GM12878 (cell line): ENCODE measurements at regions not wholly inside any gene's neighbourhood (a gene's known extent, or its start where the extent isn't known, plus 50 kb on each side); places are given as distances from the start of the nearest gene placed in this dataset.

Source experiments
- ATAC-seq: fragments of 200-7000 bp; cut with Tn5 transposase; 3 replicates; pipeline ENCODE4 v1.9.1; 2020; ENCODE audit warnings: mild to moderate bottlenecking, moderate library complexity
- BruUV-seq: library from RNA; stranded (reverse); fragments of 400-500 nt; replicated peaks from 2 replicates; lab custom pipeline; 2021; lab: Mats Ljungman, UMichigan
- CTCF ChIA-PET: fragments of 300-600 bp; sonication (Branson Sonifier 250); formaldehyde crosslinking; extraction: SDS; loops from one replicate; lab custom pipeline; 2021; ENCODE audit warnings: inconsistent platforms; lab: Yijun Ruan, JAX
- POLR2A ChIA-PET: fragments of 350-600 bp; formaldehyde crosslinking; extraction: SDS; loops from one replicate; lab custom pipeline; 2021; ENCODE audit warnings: inconsistent platforms; lab: Charles Lee
- RAD21 ChIA-PET: fragments of 300-600 bp; sonication (Branson Sonifier 250); formaldehyde crosslinking; loops from one replicate; lab custom pipeline; 2023; ENCODE audit warnings: antibody characterized with exemption; ENCODE audit not compliant: unreplicated experiment; lab: Charles Lee
- SMC1A ChIA-PET: fragments of 300-600 bp; sonication (Branson Sonifier 250); formaldehyde crosslinking; loops from one replicate; lab custom pipeline; 2023; ENCODE audit not compliant: unreplicated experiment, uncharacterized antibody; lab: Charles Lee
- DNase-seq: peaks from one replicate; pipeline ENCODE4 v3.0.0-alpha.2; 2011; ENCODE audit warnings: low read depth, low spot score
- FAIRE-seq: peaks from 3 replicates; lab custom pipeline; 2011; peaks lifted over from hg19 to GRCh38; lab: Jason Lieb, UNC
- H2AFZ ChIP-seq: 2 replicates; pipeline ENCODE4 v1.6.0; 2011; ENCODE audit warnings: low read depth, low read length, control low read depth; ENCODE audit not compliant: control insufficient read depth
- H3K27ac ChIP-seq: 2 replicates; pipeline ENCODE4 v1.5.1; 2011; ENCODE audit warnings: control low read depth; ENCODE audit not compliant: control insufficient read depth, insufficient read depth
- H3K27me3 ChIP-seq, 2 experiments: replicated peaks in 1 of 2; 2 replicates each; pipeline versions ENCODE4 v1.6.0 to v1.6.1; 2011; ENCODE audit warnings: low read length in 1 of 2; ENCODE audit not compliant: control insufficient read depth in 2 of 2, insufficient read depth in 2 of 2
- H3K36me3 ChIP-seq, 2 experiments: 2 replicates each; pipeline ENCODE4 v1.5.1; 2011; ENCODE audit warnings: low read length in 1 of 2; ENCODE audit not compliant: control insufficient read depth in 2 of 2, insufficient read depth in 2 of 2
- H3K4me1 ChIP-seq: 2 replicates; pipeline ENCODE4 v1.6.1; 2011; ENCODE audit warnings: mild to moderate bottlenecking, low read length, moderate library complexity, mixed read lengths; ENCODE audit not compliant: control insufficient read depth, insufficient read depth
- H3K4me2 ChIP-seq: 2 replicates; pipeline ENCODE4 v1.6.0; 2011; ENCODE audit warnings: control low read depth; ENCODE audit not compliant: control insufficient read depth, insufficient read depth
- H3K4me3 ChIP-seq: fragments of 200-600 bp; sonication (generic); 2 replicates; pipeline ENCODE4 v1.5.1; 2016
- H3K79me2 ChIP-seq: 2 replicates; pipeline ENCODE4 v1.6.0; 2011; ENCODE audit warnings: low read length; ENCODE audit not compliant: control insufficient read depth, insufficient read depth
- H3K9ac ChIP-seq: 2 replicates; pipeline ENCODE4 v1.8.0; 2011; ENCODE audit warnings: low read length, control low read depth, mixed read lengths; ENCODE audit not compliant: control insufficient read depth, insufficient read depth
- H3K9me3 ChIP-seq: replicated peaks from 3 replicates; pipeline ENCODE4 v1.5.1; 2011; ENCODE audit warnings: mild to moderate bottlenecking, low read length; ENCODE audit not compliant: control insufficient read depth, insufficient read depth
- H4K20me1 ChIP-seq: 2 replicates; pipeline ENCODE4 v1.6.0; 2011; ENCODE audit not compliant: control insufficient read depth, insufficient read depth
- EGR1 ChIP-seq, 2 experiments: IDR thresholded peaks; 1 replicate in 1 of 2; 2 replicates in 1 of 2; pipeline ENCODE4 v1.6.1; 2011 to 2012; ENCODE audit warnings: low read depth in 2 of 2, low read length in 2 of 2, borderline replicate concordance in 1 of 2, mild to moderate bottlenecking in 1 of 2, moderate library complexity in 1 of 2
- EP300 ChIP-seq, 2 experiments: fragments of 150-350 bp in 1 of 2; IDR thresholded peaks; 2 replicates each; pipeline ENCODE4 v1.6.1; 2011 to 2012; ENCODE audit warnings: low read depth in 2 of 2, low read length in 2 of 2, borderline replicate concordance in 1 of 2, improper control_type of control experiment in 1 of 2, inconsistent platforms in 1 of 2; ENCODE audit not compliant: control insufficient read depth in 1 of 2
- MEF2A ChIP-seq: IDR thresholded peaks from 2 replicates; pipeline ENCODE4 v1.6.1; 2011; ENCODE audit warnings: low read depth, mild to moderate bottlenecking, low read length, moderate library complexity; ENCODE audit not compliant: insufficient read depth
- NBN ChIP-seq: fragments of 450-650 bp; IDR thresholded peaks from 2 replicates; pipeline ENCODE4 v1.6.1; 2016
- NFIC ChIP-seq: IDR thresholded peaks from 2 replicates; pipeline ENCODE4 v1.6.1; 2012; ENCODE audit warnings: low read depth, mild to moderate bottlenecking, inconsistent platforms, low read length, moderate library complexity
- NR2C1 ChIP-seq: fragments of 450-650 bp; IDR thresholded peaks from 2 replicates; pipeline ENCODE4 v1.6.1; 2017; ENCODE audit warnings: antibody characterized with exemption, mild to moderate bottlenecking, moderate library complexity
- NRF1 ChIP-seq: conservative IDR thresholded peaks from 2 replicates; pipeline ENCODE4 v1.6.1; 2011; ENCODE audit warnings: mild to moderate bottlenecking, low read depth, low read length, improper control_type of control experiment
- SUZ12 ChIP-seq: fragments of 200-600 bp; sonication (generic); IDR thresholded peaks from one replicate; pipeline ENCODE4 v1.6.1; 2018; ENCODE audit warnings: antibody characterized with exemption, mild to moderate bottlenecking; ENCODE audit not compliant: unreplicated experiment
- TCF12 ChIP-seq: IDR thresholded peaks from 2 replicates; pipeline ENCODE4 v1.6.1; 2011; ENCODE audit warnings: low read depth, mild to moderate bottlenecking, low read length
- ZNF207 ChIP-seq: fragments of 450-650 bp; IDR thresholded peaks from 2 replicates; pipeline ENCODE4 v1.6.1; 2014; ENCODE audit warnings: antibody characterized with exemption, mild to moderate bottlenecking, borderline replicate concordance
- WGBS: methylation state at CpG from one replicate; pipeline ENCODE4 v1.1.6; 2016; ENCODE audit warnings: low lambda C conversion rate; ENCODE audit not compliant: insufficient replicate concordance, insufficient coverage; ENCODE audit errors: missing lambda C conversion rate; 5-methylcytosine and 5-hydroxymethylcytosine counted together
- in situ Hi-C: fragments of 300-500 bp; cut with MboI; formaldehyde crosslinking; loops from 9 replicates; pipeline ENCODE4 v1.14.3; 2018; ENCODE audit warnings: mixed read lengths
- intact Hi-C: fragments of 100-400 bp; cut with micrococcal nuclease; formaldehyde crosslinking; loops from one replicate; pipeline ENCODE4 v1.14.2; 2022; ENCODE audit not compliant: unreplicated experiment
- TF ChIP-seq, protein P1 (sequence below): fragments of 450-650 bp; IDR thresholded peaks from 2 replicates; pipeline ENCODE4 v1.6.1; 2017; ENCODE audit warnings: antibody characterized with exemption, mild to moderate bottlenecking, moderate library complexity
- TF ChIP-seq, protein P2 (sequence below): IDR thresholded peaks from 2 replicates; pipeline ENCODE4 v1.6.1; 2012; ENCODE audit warnings: low read depth, low read length, improper control_type of control experiment
- TF ChIP-seq, protein P3 (sequence below): fragments of 450-650 bp; IDR thresholded peaks from 2 replicates; pipeline ENCODE4 v1.6.1; 2016; ENCODE audit warnings: mild to moderate bottlenecking, moderate library complexity, borderline replicate concordance
- TF ChIP-seq, protein P4 (sequence below): IDR thresholded peaks from 2 replicates; pipeline ENCODE4 v1.6.1; 2012; ENCODE audit warnings: low read depth, low read length, improper control_type of control experiment

DNA sequence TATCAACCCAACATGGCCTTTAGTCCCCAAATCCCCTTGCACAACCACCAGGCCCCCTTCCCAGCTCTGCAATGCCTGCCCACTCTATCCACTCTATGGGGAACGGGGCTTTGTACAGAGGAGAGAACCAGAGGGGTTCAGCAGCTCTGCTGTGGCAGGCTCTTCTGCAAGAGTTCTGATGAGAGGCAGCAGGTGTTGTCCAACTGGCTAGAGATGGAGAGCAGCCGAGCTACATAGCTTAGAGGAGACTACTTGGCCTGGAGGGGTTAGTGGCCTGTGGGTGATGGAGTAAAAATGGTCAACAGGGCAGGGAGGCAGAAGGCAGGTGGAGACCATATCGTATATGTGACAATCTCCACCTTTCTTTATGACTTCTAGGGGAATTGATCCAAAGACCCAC lies 103.0 kb downstream of the QPCT start:
- H3K4me2 ChIP-seq, result no peak overlapping the region
- no peaks in the 10 kb centered on the region for H3K9me3 ChIP-seq
- no peaks in the 10 kb centered on the region for H3K79me2 ChIP-seq
- ChIA-PET POLR2A (no interaction called here), SMC1A (no interaction called here), CTCF (no interaction called here), RAD21 (no interaction called here)
- no peak for DNase-seq
- 24% methylated on average over 3 of the region's 3 CpGs for WGBS
- H2AFZ ChIP-seq, result no peak overlapping the region
- H4K20me1 ChIP-seq, result no peaks in the 10 kb centered on the region
- no peaks in the 10 kb centered on the region for H3K36me3 ChIP-seq
- intact Hi-C loops, result no loop called here
- no peaks in the 10 kb centered on the region for H3K4me1 ChIP-seq
- H3K27ac ChIP-seq, result no peak overlapping the region
- no peaks in the 10 kb centered on the region for H3K27me3 ChIP-seq
- no peak for FAIRE-seq
- in situ Hi-C loops, result no loop called here
- H3K4me3 ChIP-seq, result no peak overlapping the region
- no peak for ATAC-seq
- H3K9ac ChIP-seq, result no peak overlapping the region
- no TSS peak for BruUV-seq
- TF ChIP-seq MEF2A (no peak), NFIC (no peak), NBN (no peak), EGR1 (IDR thresholded peaks at IDR 0.05; ENCODE audit: borderline replicate concordance in 1 of 2, low read depth in 2 of 2, low read length in 2 of 2) (no peak), NRF1 (no peak), EP300 (IDR thresholded peaks at IDR 0.05; ENCODE audit: borderline replicate concordance in 1 of 2, control insufficient read depth in 1 of 2, low read depth in 2 of 2, low read length in 2 of 2) (no peak), TCF12 (no peak), SUZ12 (no peak), NR2C1 (no peak), ZNF207 (no peak)
- TF ChIP-seq, protein P1, sequence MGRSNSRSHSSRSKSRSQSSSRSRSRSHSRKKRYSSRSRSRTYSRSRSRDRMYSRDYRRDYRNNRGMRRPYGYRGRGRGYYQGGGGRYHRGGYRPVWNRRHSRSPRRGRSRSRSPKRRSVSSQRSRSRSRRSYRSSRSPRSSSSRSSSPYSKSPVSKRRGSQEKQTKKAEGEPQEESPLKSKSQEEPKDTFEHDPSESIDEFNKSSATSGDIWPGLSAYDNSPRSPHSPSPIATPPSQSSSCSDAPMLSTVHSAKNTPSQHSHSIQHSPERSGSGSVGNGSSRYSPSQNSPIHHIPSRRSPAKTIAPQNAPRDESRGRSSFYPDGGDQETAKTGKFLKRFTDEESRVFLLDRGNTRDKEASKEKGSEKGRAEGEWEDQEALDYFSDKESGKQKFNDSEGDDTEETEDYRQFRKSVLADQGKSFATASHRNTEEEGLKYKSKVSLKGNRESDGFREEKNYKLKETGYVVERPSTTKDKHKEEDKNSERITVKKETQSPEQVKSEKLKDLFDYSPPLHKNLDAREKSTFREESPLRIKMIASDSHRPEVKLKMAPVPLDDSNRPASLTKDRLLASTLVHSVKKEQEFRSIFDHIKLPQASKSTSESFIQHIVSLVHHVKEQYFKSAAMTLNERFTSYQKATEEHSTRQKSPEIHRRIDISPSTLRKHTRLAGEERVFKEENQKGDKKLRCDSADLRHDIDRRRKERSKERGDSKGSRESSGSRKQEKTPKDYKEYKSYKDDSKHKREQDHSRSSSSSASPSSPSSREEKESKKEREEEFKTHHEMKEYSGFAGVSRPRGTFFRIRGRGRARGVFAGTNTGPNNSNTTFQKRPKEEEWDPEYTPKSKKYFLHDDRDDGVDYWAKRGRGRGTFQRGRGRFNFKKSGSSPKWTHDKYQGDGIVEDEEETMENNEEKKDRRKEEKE, result no peak
- TF ChIP-seq, protein P2, sequence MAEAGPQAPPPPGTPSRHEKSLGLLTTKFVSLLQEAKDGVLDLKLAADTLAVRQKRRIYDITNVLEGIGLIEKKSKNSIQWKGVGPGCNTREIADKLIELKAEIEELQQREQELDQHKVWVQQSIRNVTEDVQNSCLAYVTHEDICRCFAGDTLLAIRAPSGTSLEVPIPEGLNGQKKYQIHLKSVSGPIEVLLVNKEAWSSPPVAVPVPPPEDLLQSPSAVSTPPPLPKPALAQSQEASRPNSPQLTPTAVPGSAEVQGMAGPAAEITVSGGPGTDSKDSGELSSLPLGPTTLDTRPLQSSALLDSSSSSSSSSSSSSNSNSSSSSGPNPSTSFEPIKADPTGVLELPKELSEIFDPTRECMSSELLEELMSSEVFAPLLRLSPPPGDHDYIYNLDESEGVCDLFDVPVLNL, result no peak
- TF ChIP-seq, protein P3, sequence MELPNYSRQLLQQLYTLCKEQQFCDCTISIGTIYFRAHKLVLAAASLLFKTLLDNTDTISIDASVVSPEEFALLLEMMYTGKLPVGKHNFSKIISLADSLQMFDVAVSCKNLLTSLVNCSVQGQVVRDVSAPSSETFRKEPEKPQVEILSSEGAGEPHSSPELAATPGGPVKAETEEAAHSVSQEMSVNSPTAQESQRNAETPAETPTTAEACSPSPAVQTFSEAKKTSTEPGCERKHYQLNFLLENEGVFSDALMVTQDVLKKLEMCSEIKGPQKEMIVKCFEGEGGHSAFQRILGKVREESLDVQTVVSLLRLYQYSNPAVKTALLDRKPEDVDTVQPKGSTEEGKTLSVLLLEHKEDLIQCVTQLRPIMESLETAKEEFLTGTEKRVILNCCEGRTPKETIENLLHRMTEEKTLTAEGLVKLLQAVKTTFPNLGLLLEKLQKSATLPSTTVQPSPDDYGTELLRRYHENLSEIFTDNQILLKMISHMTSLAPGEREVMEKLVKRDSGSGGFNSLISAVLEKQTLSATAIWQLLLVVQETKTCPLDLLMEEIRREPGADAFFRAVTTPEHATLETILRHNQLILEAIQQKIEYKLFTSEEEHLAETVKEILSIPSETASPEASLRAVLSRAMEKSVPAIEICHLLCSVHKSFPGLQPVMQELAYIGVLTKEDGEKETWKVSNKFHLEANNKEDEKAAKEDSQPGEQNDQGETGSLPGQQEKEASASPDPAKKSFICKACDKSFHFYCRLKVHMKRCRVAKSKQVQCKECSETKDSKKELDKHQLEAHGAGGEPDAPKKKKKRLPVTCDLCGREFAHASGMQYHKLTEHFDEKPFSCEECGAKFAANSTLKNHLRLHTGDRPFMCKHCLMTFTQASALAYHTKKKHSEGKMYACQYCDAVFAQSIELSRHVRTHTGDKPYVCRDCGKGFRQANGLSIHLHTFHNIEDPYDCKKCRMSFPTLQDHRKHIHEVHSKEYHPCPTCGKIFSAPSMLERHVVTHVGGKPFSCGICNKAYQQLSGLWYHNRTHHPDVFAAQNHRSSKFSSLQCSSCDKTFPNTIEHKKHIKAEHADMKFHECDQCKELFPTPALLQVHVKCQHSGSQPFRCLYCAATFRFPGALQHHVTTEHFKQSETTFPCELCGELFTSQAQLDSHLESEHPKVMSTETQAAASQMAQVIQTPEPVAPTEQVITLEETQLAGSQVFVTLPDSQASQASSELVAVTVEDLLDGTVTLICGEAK, result no peak
- TF ChIP-seq, protein P4, sequence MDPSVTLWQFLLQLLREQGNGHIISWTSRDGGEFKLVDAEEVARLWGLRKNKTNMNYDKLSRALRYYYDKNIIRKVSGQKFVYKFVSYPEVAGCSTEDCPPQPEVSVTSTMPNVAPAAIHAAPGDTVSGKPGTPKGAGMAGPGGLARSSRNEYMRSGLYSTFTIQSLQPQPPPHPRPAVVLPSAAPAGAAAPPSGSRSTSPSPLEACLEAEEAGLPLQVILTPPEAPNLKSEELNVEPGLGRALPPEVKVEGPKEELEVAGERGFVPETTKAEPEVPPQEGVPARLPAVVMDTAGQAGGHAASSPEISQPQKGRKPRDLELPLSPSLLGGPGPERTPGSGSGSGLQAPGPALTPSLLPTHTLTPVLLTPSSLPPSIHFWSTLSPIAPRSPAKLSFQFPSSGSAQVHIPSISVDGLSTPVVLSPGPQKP, result no peak
